Parathyroid adenoma (tissue), 2 donors: ENCODE measurements at regions not wholly inside any gene's neighbourhood (a gene's known extent, or its start where the extent isn't known, plus 50 kb on each side); places are given as distances from the start of the nearest gene placed in this dataset.

Experiments
- H2AFZ ChIP-seq: fragments of 300-600 bp; sonication (generic); one replicate; pipeline ENCODE4 v1.7.0; 2017; ENCODE audit warnings: antibody characterized with exemption, mild to moderate bottlenecking
- H3K27ac ChIP-seq: fragments of 300-600 bp; sonication (generic); one replicate; pipeline ENCODE4 v1.7.0; 2017
- H3K27me3 ChIP-seq: fragments of 300-600 bp; sonication (generic); one replicate; pipeline ENCODE4 v1.7.0; 2017; ENCODE audit warnings: low read length; ENCODE audit not compliant: control insufficient read depth, insufficient read depth
- H3K36me3 ChIP-seq: fragments of 300-600 bp; sonication (generic); one replicate; pipeline ENCODE4 v1.7.0; 2017; ENCODE audit warnings: low read length; ENCODE audit not compliant: control insufficient read depth, insufficient read depth
- H3K4me1 ChIP-seq: fragments of 300-600 bp; sonication (generic); one replicate; pipeline ENCODE4 v1.7.0; 2017; ENCODE audit warnings: control low read depth
- H3K4me2 ChIP-seq: fragments of 300-600 bp; sonication (generic); one replicate; pipeline ENCODE4 v1.7.0; 2017; ENCODE audit warnings: low read length
- H3K4me3 ChIP-seq: fragments of 300-600 bp; sonication (generic); one replicate; pipeline ENCODE4 v1.7.0; 2017; ENCODE audit warnings: low read depth, low read length
- H3K79me2 ChIP-seq: fragments of 300-600 bp; sonication (generic); one replicate; pipeline ENCODE4 v1.7.0; 2017; ENCODE audit warnings: control low read depth
- H3K9ac ChIP-seq: fragments of 300-600 bp; sonication (generic); one replicate; pipeline ENCODE4 v1.7.0; 2017; ENCODE audit warnings: mild to moderate bottlenecking
- H3K9me3 ChIP-seq: fragments of 300-600 bp; sonication (generic); one replicate; pipeline ENCODE4 v1.7.0; 2017; ENCODE audit warnings: low read length; ENCODE audit not compliant: control insufficient read depth
- TF ChIP-seq, protein P1 (sequence below): fragments of 300-600 bp; sonication (generic); IDR thresholded peaks from one replicate; pipeline ENCODE4 v1.7.0; 2017; ENCODE audit warnings: antibody characterized with exemption, mild to moderate bottlenecking
- donor health status: primary hyperparathyroidism.

DNA sequence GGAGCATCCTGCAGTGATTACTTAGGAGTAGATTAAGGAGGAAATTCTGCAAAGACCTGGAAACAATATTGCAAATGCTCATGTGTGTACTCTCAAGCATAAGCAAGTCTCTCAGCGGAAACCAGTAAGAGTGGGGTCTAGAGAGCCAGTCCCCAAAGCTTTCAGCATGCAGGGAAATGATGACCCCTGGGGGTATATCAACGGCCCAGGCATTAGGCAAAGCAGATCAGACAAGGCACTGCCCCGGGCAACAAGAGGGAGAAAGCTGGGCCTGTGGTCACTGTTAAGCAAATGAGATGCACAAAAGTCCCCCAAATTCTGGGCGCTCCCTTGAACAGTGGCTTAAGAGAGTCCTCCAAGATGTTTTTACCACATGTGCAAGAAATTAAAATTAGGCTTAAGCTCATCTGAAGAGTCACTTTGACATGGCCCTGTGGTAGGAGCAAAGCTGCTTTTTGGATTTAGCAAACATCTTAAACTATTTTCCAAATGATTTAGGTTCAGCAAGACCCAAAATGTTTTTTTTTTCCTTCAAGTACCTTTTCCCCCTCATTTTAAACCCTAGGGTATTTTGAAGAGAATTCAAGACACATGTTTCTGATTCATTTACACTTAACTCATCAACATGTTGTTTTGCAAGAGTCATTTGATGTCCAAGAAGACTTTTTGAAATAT is 457.1 kb upstream of the TBX3 start:
- Histone ChIP-seq H3K4me1 (no peaks in the 10 kb centered on the region), H3K9me3 (no peaks in the 10 kb centered on the region), H3K27me3 (no peaks in the 10 kb centered on the region), H3K4me3 (no peak overlapping the region), H2AFZ (no peak overlapping the region), H3K79me2 (no peaks in the 10 kb centered on the region), H3K9ac (no peak overlapping the region), H3K36me3 (no peaks in the 10 kb centered on the region), H3K27ac (no peak overlapping the region), H3K4me2 (no peak overlapping the region)
- TF ChIP-seq, protein P1, sequence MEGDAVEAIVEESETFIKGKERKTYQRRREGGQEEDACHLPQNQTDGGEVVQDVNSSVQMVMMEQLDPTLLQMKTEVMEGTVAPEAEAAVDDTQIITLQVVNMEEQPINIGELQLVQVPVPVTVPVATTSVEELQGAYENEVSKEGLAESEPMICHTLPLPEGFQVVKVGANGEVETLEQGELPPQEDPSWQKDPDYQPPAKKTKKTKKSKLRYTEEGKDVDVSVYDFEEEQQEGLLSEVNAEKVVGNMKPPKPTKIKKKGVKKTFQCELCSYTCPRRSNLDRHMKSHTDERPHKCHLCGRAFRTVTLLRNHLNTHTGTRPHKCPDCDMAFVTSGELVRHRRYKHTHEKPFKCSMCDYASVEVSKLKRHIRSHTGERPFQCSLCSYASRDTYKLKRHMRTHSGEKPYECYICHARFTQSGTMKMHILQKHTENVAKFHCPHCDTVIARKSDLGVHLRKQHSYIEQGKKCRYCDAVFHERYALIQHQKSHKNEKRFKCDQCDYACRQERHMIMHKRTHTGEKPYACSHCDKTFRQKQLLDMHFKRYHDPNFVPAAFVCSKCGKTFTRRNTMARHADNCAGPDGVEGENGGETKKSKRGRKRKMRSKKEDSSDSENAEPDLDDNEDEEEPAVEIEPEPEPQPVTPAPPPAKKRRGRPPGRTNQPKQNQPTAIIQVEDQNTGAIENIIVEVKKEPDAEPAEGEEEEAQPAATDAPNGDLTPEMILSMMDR: no peak

- H3K79me2 ChIP-seq: no peaks in the 10 kb centered on the region
- no peak overlapping the region for H3K4me3 ChIP-seq
- H2AFZ ChIP-seq: no peak overlapping the region
- H3K27ac ChIP-seq: no peak overlapping the region
- TF ChIP-seq, protein P1: no peak
- H3K4me1 ChIP-seq: no peaks in the 10 kb centered on the region
- no peaks in the 10 kb centered on the region for H3K36me3 ChIP-seq
- no peak overlapping the region for H3K4me2 ChIP-seq
- no peaks in the 10 kb centered on the region for H3K27me3 ChIP-seq
- H3K9me3 ChIP-seq: no peaks in the 10 kb centered on the region
- no peak overlapping the region for H3K9ac ChIP-seq
Measured at GRCh38 chr12:115137812-115138521, 454.0 kb upstream of the TBX3 start.

DNA sequence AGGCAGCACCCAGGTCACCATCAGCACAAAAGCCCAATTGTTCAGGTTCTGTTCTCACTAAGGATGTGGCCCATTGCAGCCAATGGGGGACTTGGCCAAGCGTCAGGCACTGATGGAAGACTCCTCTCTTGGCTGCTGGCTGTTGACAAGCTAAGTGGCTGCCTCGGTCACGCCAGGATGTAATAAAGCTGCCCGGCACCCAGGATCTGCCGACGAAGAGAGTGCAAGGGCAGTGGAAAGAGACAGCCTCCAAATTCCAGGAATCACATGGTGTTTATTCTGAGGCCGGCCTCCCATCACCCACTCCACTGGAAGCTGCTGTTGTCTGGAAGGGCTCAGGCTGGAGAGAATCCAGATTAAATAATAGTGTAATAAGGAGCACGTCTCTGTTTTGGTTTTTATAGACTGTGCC is 451.8 kb upstream of the TBX3 start:
- Histone ChIP-seq H3K27ac (no peak overlapping the region), H3K4me2 (no peak overlapping the region), H3K9me3 (no peaks in the 10 kb centered on the region), H3K36me3 (no peaks in the 10 kb centered on the region), H2AFZ (no peak overlapping the region), H3K4me1 (no peaks in the 10 kb centered on the region), H3K4me3 (no peak overlapping the region), H3K79me2 (no peaks in the 10 kb centered on the region), H3K9ac (no peak overlapping the region), H3K27me3 (no peaks in the 10 kb centered on the region)
- TF ChIP-seq, protein P1: no peak

- Histone ChIP-seq H3K4me1 (no peaks in the 10 kb centered on the region), H3K79me2 (no peaks in the 10 kb centered on the region), H3K36me3 (no peaks in the 10 kb centered on the region), H3K27ac (no peak overlapping the region), H3K27me3 (no peaks in the 10 kb centered on the region), H3K9me3 (no peaks in the 10 kb centered on the region), H3K9ac (no peak overlapping the region), H3K4me3 (no peak overlapping the region), H3K4me2 (no peak overlapping the region), H2AFZ (no peak overlapping the region)
- TF ChIP-seq, protein P1: no peak
Measured at GRCh38 chr12:115134298-115134697, 450.3 kb upstream of the TBX3 start.

GRCh38 chr12:115132905-115133304 is 448.9 kb upstream of the TBX3 start:
- Histone ChIP-seq H3K27me3 (no peaks in the 10 kb centered on the region), H2AFZ (no peak overlapping the region), H3K36me3 (no peaks in the 10 kb centered on the region), H3K9ac (no peak overlapping the region), H3K4me1 (no peaks in the 10 kb centered on the region), H3K4me2 (no peak overlapping the region), H3K4me3 (no peak overlapping the region), H3K27ac (no peak overlapping the region), H3K9me3 (no peaks in the 10 kb centered on the region), H3K79me2 (no peaks in the 10 kb centered on the region)
- TF ChIP-seq, protein P1: no peak
